ENCODE measurements at regions not wholly inside any gene's neighbourhood (a gene's known extent, or its start where the extent isn't known, plus 50 kb on each side); places are given as distances from the start of the nearest gene placed in this dataset.

- no peak for TF ChIP-seq CTCF (IDR thresholded peaks at IDR 0.05)
- TF ChIP-seq POLR2A (IDR thresholded peaks at IDR 0.05): no peak
Observed at GRCh38 chr16:85557971-85558657, 55.0 kb upstream of the GSE1 start.

Measured in vagina (tissue), 2 donors.